Uterus (tissue), 2 donors: ENCODE measurements at regions not wholly inside any gene's neighbourhood (a gene's known extent, or its start where the extent isn't known, plus 50 kb on each side); places are given as distances from the start of the nearest gene placed in this dataset.

Source experiments
- CTCF ChIP-seq, 4 experiments: fragments of 200-600 bp in 2 of 4; fragments of 450-650 bp in 2 of 4; sonication (generic) in 2 of 4; IDR thresholded peaks; one replicate each; pipeline ENCODE4 v1.5.1; 2016 to 2019; ENCODE audit warnings: antibody characterized with exemption in 4 of 4, mild to moderate bottlenecking in 2 of 4, moderate library complexity in 1 of 4
- POLR2A ChIP-seq, 2 donors: fragments of 450-650 bp; IDR thresholded peaks; one replicate each; pipeline ENCODE4 v1.6.1; 2016; ENCODE audit warnings: antibody characterized with exemption in 2 of 2, mild to moderate bottlenecking in 1 of 2, moderate library complexity in 1 of 2

GRCh38 chr4:132101526-132101925, 1047.6 kb upstream of the PCDH10 start:
- TF ChIP-seq CTCF (IDR thresholded peaks at IDR 0.05): no peak
- no peak for TF ChIP-seq POLR2A (IDR thresholded peaks at IDR 0.05)
